GM11168 (cell line): ENCODE measurements at regions not wholly inside any gene's neighbourhood (a gene's known extent, or its start where the extent isn't known, plus 50 kb on each side); places are given as distances from the start of the nearest gene placed in this dataset.

Experiments
- in situ Hi-C: fragments of 300-500 bp; cut with MboI; formaldehyde crosslinking; loops from one replicate; pipeline ENCODE4 v1.12.0; 2022; ENCODE audit warnings: low sequenced_read_pairs; ENCODE audit not compliant: unreplicated experiment

DNA sequence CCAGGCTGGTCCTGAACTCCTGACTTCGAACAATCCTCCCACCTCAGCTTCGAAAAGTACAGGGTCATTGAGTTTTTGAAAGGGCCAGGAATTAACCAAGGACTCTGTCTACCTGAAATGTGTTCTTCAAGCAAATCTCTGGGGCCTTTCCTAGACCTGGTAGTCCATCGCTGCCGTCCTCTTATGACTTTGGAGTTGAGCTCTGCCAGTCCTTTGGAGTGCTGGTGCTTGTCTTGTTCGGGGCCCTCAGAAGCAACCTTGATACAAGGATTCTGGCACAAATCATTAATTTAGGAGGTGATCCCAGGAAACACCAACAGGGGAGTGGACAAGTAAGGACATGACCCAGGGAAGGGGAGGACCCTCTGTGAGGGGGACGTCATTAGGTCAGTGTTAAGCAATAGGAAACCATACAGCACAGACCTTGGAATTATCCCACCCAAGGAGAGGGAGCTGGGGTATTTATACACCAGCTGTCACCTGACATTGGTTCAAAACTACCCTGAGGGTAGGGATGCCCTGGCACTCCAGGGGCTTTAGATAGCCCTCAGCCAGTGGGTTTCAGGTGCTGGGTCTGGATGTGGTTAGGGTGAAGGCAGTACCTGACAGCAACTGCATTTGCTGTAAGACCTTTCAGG is 187.2 kb downstream of the FOXL1 start:
- in situ Hi-C loops: no loop called here

DNA sequence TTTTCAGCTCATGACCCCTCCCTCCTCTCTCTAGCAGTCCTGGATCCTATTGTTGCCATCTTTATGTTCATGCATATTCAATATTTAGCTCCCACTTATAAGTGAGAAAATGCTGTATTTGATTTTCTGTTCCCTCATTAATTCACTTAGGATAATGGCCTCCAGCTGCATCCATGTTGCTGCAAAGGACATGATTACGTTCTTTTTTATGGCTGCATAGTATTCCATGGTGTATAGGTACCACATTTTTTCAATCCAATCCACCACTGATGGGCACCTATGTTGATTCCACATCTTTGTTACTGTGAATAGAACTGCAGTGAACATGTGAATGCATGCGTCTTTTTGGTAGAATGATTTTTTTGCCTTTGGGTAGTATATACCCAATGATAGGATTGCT is 188.4 kb downstream of the FOXL1 start:
- in situ Hi-C loops: no loop called here

DNA sequence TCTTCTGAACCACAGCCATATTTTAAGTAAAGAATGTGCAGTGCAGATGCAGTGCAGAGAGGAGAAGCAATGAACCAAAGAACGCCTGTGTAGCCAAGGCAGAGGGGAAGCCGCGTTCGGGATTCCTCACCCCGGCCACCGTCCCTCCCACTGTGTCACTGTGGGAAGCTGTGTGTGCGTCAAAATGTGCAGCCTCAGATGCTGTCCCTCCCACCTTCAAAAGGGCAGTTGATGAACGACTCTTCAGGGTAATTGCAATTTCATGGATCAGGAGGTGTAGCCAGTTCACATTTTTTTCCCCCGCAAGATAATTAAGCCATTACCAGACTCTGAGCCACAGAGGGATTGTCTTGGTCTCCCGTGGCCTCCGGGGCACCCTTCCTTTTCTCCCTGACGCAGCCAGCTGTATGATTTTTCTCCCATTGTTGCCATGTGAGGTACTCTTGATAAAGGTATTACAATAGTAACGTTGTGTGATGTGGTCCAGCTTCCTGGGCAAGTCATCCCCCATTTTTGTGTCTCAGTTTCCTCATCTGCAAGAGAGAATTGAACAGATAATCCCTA is 190.0 kb downstream of the FOXL1 start:
- in situ Hi-C loops: no loop called here

DNA sequence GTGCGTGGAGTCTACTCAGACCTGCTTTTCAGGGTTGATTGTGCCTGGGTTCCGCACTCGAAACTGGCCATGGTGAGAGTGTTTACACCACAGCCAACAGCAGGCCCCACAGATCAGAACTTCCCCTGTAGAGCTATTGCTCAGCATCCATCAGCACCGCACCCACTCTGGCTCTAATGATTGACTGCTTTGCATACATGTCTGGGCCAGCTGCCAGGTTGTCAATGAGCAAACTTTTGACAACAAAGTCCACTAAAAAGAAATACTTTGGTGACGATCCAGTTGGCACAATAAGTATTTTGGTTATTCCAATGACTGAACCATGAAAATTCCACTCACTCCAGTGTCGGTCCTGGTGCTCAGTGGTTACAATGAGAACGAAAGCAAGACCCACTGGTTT is 190.7 kb downstream of the FOXL1 start:
- in situ Hi-C loops: no loop called here

DNA sequence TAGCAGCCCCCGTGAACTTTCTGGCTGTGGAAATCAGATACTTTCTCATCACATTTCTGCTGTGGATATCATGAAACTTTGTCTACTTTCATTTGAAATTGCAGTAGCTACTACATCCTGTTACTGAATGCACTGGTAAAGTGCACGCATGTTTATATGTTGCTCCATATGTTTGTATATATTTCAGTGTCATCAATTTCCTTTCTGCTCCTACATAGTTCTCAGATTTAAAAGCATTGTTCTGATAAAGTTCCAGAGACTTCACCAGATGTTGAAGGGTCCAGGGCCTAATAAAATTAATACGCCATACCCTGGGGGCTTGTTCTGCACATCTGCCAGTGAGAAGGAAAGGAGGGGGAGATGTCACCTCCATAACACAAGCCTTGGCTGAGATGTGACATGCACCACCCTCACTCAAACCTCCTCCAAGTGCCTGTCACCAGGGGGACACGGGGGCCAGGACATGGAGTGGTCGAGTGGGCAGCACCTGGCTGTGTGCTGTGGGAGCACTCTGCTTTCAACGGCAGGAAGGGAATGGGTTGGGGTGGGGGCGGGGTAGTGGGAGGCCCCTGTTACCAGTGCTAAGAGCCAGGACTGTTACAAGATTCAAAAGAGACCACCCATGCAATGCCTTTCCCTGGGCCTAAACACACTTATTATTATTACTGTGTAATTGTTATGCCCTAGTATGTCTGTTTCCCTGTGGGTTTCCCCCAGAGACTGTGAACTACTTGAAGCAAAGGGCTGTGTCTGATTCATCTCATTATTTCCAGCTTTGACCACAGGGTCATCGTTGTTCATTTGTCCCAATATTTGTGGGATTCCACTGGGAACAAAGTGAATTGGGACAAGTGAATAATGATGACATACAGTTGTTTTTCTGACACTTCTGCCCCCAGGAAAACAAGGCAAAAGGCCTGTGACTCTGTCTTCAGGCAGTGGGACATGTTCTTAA is 193.4 kb downstream of the FOXL1 start:
- in situ Hi-C loops: no loop called here

DNA sequence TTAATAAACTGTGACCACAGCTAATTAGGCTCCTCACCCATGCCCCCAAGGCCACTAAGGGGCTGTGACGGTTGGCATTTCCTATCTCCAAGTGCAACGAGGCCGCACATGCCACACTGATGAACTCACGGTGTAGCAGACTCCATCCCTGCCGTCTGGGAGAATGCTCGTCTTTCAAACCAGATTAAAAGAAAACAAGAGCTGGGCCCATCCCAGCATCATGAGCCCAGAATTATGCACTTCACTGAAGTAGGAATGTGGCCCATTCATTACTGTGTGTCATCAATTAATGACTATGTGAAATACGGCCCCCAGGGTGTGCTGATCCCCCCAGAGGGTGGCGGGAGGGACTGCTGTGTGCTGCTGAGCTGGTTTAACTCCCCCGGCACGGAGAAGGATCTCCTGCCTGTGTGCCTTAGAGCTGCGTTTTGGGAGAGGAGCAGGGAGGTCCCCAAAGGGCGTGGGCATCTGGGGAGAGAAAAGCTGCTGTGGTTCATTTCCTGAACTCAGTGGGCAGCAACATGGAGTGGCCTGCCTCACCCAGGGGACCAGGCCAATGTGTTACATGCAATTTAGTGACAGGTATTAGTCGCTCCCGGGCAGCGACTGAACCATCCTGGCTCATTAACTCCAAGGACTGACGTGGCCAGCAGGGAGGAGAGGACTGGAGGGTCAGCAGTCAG is 194.5 kb downstream of the FOXL1 start:
- in situ Hi-C loops: no loop called here

DNA sequence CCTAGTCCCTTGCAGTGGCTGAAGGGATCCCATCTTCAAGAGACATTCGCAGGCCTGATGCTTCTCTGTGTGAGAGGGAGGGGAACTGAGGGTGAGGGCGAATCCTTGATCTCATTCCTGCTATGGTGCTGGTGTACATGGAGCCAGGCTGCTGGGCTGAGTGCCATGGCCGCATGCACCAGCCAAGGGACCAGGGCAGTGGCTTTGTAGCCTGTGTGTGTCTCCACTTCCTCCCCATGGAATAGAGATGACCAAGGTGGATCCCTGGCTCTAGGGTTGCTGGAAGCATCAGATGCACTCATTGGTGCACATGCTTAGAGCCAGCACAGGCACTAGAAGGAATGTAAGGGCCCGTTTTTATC is 195.0 kb downstream of the FOXL1 start:
- in situ Hi-C loops: no loop called here

DNA sequence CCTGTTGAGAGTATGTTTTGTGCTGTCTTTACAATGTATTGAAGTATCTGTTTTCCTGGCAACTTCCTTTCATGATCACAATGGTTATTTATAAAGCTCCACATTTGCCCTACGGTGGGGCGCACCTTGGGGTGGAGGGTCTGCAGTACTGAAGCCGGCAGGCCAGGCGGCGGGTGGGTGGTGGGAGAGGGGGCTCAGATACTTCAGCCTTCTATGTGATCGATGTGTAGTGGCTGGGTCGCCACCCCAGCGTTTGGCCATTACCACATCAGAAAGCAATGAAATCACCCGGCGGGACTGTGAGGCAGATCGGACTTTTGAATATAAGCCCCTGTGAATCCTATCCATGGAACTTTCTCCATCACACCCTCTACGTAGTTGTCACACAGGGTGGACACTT is 196.6 kb downstream of the FOXL1 start:
- in situ Hi-C loops: no loop called here

DNA sequence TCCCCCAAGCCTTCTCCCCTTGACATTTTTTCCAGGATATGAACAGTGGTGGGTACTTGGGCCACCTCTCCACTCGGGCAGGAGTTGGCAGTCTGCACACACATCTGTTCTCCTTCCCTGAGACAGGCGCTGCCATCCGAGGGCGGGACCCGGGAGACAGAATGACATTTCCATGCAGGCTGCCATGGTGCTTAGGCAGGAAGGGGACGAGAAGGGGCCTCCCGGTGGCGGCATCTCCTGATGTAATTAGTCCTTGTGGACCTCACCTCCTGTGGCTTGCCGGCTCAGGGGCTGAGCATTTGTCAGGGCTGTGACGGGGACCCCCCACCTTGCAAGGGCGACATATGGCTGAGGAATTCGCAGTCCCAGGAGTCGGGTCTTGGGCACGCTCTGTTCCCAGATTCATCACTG is 197.2 kb downstream of the FOXL1 start:
- in situ Hi-C loops: no loop called here

DNA sequence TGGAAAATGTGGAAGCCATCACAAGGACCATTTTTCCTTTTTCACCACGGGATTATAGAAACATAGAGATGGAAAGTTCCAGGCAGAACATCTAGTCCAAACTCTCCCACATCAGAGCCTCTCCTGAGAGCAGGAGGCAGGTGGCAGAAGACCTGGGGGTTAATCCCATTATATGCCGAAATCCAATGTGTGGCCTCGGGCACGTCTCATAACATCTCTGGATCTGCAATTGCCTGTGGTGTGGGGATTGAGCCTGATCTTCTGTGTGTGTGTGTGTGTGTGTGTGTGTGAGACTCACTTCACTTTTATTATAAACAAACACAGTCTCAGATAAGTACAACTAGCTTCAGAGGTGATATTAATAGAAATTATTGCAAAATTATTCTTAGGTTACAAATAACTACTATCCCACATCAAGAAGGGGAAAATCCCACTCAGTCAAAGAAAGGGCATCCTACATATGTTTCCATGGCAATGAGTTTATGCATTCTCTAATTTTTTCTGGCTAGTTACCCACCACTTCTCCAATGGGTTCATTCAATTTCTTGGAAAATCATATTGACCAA is 199.1 kb downstream of the FOXL1 start:
- in situ Hi-C loops: no loop called here

DNA sequence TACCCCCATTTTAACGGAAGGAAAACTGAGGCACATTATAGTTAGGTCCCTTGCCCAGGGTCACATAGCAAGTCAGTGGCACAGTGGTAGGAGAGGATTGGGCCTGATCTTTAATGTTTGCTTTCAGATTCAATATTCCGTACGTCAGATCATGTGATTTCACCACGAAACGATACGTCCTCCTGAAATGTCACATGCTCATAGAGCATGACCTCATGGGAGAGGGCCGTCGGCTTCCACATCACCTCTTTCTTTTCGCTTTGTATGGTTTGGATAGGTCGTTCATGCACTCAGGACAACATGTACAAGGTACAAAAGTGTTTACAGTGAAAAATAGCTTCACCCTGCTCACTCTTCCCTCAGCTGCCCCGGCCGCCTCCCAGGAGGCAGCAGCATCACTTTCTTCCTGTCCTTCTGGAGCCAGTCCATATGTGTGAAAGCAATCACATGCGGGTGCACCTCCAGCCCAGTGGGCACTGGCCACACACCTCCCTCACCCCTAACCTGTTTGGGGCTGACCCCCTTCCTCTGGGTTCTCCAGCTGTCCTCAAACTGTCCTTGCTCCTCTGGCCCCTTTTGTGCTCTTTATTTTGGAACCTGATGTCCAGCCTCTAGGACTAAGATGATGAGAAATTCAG is 199.9 kb downstream of the FOXL1 start:
- in situ Hi-C loops: no loop called here

DNA sequence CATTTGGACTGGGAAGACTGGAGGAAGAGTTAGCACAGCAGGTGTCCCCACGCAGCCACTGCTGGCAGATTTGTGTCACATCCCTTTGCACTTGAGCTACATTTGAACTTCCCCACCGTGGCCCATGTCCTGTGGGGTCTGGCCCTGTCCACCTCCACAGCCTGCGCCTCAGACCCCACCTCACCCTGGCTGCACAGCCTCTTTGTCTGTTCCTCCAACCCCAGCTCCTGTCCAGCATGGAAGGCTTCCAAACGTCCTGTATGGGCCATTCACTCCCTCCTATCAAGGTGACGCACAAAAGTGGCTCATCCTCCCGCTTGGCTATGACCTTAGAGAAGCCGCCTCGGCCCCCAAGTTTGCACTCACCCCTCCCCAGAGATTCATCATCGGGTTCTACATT is 200.6 kb downstream of the FOXL1 start:
- in situ Hi-C loops: no loop called here

DNA sequence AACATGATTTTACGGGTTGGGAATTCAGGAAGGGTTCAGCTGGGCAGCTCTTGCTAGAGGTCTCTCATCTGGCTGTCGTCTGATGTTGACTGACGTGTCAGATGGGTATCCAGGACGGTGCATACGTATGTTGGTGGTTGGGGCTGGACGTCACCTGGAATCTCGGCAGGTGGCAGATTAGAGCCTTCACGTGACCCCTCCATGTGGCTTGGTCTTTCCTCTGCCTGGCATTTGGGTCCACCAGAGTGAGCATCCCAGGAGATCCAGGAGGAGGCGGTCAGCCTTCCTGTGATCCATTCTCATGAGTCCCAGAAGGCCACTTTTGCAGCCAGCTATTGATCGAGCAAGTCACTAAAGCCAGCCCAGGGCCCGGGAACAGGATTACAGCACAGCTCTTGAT is 202.7 kb downstream of the FOXL1 start:
- in situ Hi-C loops: no loop called here

DNA sequence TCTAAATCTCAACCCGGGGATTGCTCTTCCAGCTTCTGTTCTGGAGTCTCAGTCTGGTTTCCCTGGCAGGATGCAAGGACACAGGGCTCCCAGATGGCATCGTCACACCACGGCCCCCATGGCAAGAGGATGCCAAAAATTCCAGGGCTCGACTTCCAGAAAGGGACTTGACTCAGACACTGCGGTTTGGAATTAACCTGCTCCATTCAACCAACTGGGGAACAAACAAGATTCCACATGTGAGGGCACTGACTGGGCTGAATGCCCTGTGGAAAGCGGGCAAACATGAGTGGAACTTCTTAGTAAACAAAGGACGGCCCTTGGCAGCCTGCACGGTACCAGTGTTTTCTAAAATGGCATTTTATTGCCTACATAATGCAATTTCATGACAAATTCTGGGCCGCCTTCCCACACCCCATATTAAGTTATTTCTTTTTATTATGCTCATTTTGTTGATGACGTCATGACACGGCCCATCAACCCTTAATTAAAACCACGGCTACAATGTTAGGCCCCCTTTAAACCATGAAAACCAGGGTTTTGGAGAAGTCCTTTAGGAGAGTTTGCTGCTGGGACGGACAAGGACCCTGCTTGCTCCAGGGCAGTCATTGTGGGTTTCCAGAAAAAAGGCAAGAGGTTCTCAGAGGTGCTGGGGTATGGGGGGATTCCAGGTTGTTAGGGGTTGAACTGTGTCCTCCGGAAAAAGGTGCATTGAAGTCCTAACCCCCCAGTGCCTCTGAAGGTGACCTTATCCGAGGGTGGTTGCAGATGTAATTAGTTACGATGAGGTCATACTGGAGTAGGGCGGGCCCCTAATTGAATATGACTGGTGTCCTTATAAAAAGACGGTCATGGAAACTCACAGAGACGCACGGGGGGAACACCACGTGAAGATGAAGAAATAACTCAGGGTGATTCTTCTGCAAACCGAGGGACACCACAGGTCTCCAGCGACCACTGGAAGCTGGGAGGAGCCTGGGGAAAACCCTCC is 205.6 kb downstream of the FOXL1 start:
- in situ Hi-C loops: no loop called here

DNA sequence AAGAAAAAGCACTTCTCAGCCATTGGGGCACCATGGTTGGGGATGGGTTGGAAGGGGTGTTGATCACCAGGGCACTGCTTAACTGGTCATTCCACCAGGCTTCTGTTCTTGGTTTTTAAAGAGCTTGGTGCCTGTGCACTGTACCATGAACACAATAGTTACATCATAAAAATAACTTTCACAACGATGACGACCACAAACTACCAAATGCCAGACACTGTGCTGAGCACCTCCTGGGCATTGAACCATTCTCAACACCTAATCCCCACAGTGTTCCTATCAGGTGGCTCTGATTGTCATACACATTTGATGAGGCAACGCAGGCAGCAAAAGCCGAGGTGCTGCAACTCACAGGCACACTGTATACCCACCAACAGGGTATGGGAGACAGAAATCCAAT is 208.0 kb downstream of the FOXL1 start:
- in situ Hi-C loops: no loop called here

DNA sequence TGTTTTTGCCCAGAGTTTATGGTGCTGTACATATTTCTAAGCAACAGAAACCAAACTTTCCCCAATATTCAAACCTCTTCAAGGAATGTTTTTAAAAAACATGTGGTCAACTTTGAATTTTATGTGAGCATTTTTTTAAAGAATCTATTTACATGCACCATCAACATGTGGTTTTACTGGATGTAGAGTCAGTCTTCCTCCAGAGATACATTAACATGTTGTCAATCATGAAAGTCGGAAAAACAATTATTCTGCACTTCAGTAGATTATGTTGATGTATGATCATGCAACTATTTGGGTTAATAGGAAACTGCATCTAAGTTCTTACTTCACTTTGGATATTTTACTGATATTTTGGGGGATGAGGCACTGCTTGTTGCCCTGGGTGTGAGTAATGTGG is 208.6 kb downstream of the FOXL1 start:
- in situ Hi-C loops: no loop called here

DNA sequence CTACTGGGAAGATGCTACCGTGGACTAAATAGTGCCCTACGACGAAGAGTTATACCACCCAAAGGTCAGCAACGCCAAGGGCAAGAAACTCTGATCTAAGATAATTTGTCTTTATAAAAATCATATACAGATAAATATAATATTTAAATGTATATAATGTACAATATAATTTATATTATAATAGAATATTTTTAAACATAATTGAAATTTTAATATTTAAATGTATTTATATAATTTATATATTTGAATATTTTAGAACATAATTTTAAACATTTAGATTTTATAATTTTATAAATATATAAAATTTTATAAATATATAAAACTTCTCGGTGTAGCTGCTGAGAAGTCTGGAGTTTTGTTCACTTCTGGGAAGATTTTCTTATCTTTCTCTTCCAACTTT is 209.2 kb downstream of the FOXL1 start:
- in situ Hi-C loops: no loop called here

DNA sequence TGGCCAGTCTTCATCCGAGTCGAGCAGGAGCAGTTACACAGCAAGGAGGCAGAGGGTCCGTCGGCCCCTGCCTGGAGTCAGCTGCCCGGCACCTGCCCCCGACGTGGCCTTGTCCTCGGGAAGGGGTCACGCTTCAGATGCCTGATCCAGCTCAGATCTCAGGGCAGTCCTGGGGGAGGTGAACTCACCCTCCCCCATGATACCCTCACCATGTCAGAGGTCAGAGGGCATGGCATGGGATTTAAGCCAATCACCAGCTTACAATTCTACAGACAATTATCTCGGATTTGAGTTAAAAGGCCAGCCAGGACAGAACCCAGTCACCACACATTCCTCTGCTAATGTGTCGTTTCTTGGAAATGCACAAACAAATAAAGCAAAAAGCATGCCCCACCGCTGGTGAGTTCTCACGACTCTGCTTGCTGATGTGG is 211.3 kb downstream of the FOXL1 start:
- in situ Hi-C loops: no loop called here
